ENCODE measurements at regions not wholly inside any gene's neighbourhood (a gene's known extent, or its start where the extent isn't known, plus 50 kb on each side); places are given as distances from the start of the nearest gene placed in this dataset.
"Not testable (repeated sequence)": the region's sequence is repeated elsewhere in the genome, so short reads cannot be mapped to it uniquely, and the experiment has no call there.

DNA sequence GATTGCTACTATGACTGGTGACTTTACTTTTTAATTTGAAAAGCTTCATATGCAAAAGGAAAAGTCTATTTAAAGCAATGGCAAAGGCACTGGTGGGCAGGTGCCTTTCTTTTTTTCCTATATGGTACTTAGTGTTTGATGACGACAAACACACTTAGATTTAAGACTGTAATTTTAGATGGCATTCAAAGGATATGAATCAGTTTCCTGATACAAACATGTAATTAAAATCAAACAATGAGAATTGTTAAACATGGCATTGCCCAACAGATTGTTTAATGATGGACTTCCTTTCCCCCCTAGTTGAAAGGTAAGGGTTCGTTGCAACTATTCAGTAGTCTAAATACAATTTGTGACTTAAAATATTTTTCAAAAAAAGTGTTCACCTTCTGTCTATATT, 106.5 kb upstream of the SEMA3C start:
- FAIRE-seq = no peak

GRCh38 chr7:81014908-81015307, 96.1 kb upstream of the SEMA3C start:
- FAIRE-seq = no peak

DNA sequence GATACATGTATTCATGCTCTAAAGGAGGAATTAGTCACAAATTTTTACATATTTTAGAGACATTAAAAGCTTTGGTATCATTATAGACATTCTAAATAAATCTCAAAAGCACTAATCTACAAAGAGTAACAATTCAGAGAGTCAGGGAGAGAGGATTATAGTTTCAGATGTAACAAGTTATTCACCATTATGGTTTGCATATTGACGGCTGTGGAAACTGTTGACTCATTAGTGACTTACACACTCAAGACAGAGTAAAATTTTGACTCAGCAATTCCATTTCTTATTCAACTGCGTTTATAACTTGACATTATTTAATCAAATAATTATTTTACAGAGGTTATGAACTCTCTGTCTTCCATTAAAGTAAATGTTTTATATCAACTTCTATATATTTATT, 95.4 kb upstream of the SEMA3C start:
- no peak for FAIRE-seq

GRCh38 chr7:81013083-81013817, 94.4 kb upstream of the SEMA3C start:
- FAIRE-seq = no peak

DNA sequence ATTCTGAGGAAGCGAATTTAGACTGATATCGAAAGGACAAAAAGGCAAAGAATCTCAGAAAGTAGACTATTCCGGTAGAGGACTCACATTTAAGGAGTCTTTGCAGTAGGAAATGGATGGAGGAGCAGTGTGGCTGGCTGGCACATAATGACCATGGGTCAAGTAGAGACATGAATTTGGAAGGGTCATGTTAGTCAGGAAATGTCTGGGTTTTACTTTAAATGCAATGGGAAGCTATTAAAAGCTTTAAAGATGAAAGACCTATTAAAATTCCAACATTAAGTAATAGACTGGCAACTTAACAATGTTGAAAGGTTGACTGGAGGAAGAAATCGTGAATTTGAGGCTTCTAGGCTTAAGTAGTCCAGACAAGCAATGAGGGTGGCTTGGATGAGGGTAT, 90.0 kb upstream of the SEMA3C start:
- no peak for FAIRE-seq

DNA sequence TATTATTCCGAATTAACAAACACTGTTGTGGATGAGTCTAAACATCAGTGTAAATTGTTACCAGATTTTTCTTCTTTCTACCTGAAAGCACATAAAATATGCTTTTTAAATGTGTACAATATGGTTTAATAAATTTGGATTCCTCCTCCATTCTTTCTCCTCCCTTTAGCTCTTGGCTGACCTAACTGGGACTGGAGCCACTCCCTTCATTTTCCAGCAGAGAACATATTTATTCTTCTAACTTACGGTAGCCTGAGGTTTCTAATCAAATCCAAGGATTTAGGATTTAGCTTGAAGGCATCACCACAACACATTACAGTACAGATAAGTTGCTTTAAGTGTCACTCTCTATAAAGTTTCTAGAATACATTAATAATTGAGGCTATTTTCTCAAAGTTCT, 88.2 kb upstream of the SEMA3C start:
- no peak for FAIRE-seq

DNA sequence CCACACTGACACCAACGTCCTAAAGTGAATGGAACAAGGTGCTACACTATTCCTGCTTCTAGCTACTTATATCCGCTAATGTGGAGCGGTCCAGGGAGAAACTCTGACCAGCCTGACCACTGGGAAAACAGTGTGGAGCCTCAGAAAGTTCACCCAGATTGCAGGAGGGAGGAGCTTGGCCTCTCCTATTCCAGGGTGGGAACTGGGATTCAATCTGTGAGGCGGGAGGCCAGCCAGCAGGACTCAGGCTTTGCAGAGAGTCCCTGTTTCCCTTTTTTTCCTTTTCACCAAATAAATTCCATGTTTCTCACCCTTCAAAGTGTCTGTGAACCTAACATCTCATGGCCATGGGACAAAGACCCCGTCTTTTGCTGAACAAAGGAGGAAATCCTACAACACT, 86.4 kb upstream of the SEMA3C start:
- FAIRE-seq = no peak

GRCh38 chr7:81004098-81004497, 85.2 kb upstream of the SEMA3C start:
- FAIRE-seq = no peak

GRCh38 chr7:81003326-81003725, 84.5 kb upstream of the SEMA3C start:
- no peak for FAIRE-seq

DNA sequence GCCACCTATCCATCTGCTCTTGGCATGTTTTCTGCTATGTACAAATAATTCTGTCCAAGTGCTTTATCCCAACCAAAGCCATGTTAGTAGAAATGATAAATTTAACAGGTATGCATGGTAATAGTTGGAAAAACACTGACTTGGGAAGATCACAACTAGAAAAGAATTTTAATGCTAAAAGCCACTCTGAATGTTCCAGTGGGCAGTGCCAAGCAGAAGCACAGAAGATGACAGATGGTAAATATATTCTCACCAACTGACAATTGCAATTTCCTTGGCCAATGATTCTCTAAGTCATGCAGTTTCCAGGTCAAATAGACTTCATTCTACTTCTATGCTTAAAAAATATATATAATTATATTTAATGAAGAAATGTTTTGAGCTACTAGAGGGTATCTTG, 83.6 kb upstream of the SEMA3C start:
- no peak for FAIRE-seq

DNA sequence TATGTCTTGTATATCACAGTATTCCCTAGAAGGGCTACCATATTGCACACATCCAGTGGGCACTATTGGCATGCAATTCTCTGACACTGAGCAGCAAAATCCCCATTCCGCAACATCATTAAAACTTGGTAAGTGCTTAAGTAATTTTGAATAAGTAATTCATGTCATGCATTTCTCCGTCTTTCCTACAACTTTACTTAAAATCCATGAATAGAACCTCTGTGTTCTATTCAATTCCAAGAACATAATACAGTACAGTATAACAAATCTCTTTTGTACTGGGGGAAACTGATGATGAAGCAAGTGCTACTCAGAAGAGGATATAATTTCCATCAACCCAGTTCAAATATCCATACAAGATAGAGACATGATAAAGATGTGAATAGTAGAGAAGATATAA, 80.9 kb upstream of the SEMA3C start:
- no peak for FAIRE-seq

DNA sequence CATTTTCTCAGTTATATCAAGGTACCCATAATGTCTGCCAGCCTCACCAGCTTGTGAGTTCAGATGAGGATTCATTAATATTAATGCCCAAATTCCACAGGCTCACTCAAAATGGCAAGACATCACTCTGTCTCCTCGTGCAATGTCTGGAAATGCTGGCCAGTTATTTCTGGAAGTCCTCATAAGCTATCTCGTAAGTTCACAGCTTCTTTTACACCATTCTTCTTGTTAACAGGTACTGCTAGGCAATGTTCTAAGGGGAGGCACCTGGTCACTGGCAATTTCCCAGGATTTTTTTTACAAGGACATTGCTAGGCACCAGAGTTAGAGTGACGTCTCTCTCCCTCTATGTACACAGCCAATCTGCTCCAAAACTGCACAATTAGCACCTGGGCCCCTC, 80.2 kb upstream of the SEMA3C start:
- FAIRE-seq = no peak

GRCh38 chr7:80997841-80998240, 79.0 kb upstream of the SEMA3C start:
- FAIRE-seq = no peak

- FAIRE-seq = not testable (repeated sequence)
Measured at GRCh38 chr7:80996236-80996635, 77.4 kb upstream of the SEMA3C start.

DNA sequence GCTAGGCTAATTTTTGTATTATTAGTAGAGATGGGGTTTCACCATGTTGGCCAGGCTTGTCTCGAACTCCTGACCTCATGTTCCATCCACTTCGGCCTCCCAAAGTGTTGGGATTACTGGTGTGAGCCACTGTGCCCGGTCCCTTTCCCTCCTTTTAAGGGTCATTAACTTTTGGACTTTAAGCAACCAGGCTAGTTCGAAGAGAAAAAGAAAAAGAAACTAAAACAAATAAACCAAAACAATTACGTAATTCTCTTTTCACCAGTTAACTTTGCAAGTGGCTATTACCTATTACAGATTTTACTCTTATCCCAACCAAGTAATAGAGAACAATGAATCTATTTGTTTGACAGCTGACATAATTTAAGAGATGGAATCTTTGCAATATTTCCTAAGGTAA, 72.8 kb upstream of the SEMA3C start:
- no peak for FAIRE-seq

DNA sequence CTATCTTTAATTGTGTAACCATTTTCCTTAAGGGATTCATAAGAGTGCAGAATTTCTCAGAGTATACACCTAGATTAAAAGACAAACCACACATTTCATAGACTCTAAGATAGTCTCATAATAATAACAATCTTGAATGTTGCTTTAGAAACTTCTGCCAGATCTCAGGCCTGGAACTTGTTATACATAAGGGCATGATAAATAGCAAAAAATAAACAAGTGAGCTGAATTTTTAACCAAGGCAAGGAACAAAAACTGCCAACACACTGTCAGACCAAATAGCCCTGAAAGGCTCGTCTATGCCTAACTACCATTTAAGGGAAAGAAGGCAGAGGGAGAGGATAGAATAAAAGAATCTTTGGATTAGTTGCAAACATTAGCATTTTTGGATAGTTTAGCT, 65.8 kb upstream of the SEMA3C start:
- no peak for FAIRE-seq

DNA sequence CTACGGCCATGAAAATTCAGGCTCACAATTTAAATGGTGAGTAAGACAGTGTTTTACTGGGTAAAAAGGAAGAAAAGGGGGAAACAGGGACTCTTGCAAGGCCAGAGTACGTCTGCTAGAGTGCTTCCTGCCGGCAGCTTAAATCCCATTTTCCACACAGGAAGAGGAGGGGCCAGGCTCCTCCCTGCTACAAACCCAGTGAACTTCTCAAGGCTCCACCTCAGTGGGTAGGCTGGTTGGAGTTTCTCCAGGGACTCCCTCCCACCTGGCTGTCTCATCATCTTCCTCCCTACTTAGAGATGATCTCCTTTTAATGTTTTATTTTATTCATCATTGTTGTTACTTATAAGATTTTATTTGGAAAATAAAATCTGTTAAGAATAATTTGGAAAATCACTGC, 62.6 kb upstream of the SEMA3C start:
- no peak for FAIRE-seq

GRCh38 chr7:80977751-80978150, 58.9 kb upstream of the SEMA3C start:
- FAIRE-seq = no peak

GRCh38 chr7:80974396-80975358, 55.8 kb upstream of the SEMA3C start:
- FAIRE-seq = no peak

- no peak for FAIRE-seq
Measured at GRCh38 chr7:80971225-80971624, 52.4 kb upstream of the SEMA3C start.
